ENCODE measurements at regions not wholly inside any gene's neighbourhood (a gene's known extent, or its start where the extent isn't known, plus 50 kb on each side); places are given as distances from the start of the nearest gene placed in this dataset.
"Not testable (repeated sequence)": the region's sequence is repeated elsewhere in the genome, so short reads cannot be mapped to it uniquely, and the experiment has no call there.

GRCh38 chr1:83485314-83486019, 513.5 kb downstream of the TTLL7 start:
- not testable (repeated sequence) for DNase-seq (ENCODE audit: low read depth in 4 of 4, low spot score in 2 of 4)

GRCh38 chr1:83481284-83481683, 517.6 kb downstream of the TTLL7 start:
- DNase-seq (ENCODE audit: low read depth in 4 of 4, low spot score in 2 of 4): not testable (repeated sequence)

- DNase-seq (ENCODE audit: low read depth in 4 of 4, low spot score in 2 of 4): not testable (repeated sequence)
Measured at GRCh38 chr1:83479591-83480239, 519.2 kb downstream of the TTLL7 start.

GRCh38 chr1:83478127-83478526, 520.8 kb downstream of the TTLL7 start:
- DNase-seq (ENCODE audit: low read depth in 4 of 4, low spot score in 2 of 4): not testable (repeated sequence)

GRCh38 chr1:83476518-83476917, 522.4 kb downstream of the TTLL7 start:
- not testable (repeated sequence) for DNase-seq (ENCODE audit: low read depth in 4 of 4, low spot score in 2 of 4)

- not testable (repeated sequence) for DNase-seq (ENCODE audit: low read depth in 4 of 4, low spot score in 2 of 4)
Measured at GRCh38 chr1:83474946-83475345, 524.0 kb downstream of the TTLL7 start.

- not testable (repeated sequence) for DNase-seq (ENCODE audit: low read depth in 4 of 4, low spot score in 2 of 4)
Measured at GRCh38 chr1:83473986-83474385, 524.9 kb downstream of the TTLL7 start.

- not testable (repeated sequence) for DNase-seq (ENCODE audit: low read depth in 4 of 4, low spot score in 2 of 4)
Measured at GRCh38 chr1:83472066-83472465, 526.9 kb downstream of the TTLL7 start.

- DNase-seq (ENCODE audit: low read depth in 4 of 4, low spot score in 2 of 4): not testable (repeated sequence)
Measured at GRCh38 chr1:83471272-83471671, 527.7 kb downstream of the TTLL7 start.

GRCh38 chr1:83468336-83468735, 530.6 kb downstream of the TTLL7 start:
- DNase-seq (ENCODE audit: low read depth in 4 of 4, low spot score in 2 of 4): not testable (repeated sequence)

- not testable (repeated sequence) for DNase-seq (ENCODE audit: low read depth in 4 of 4, low spot score in 2 of 4)
Measured at GRCh38 chr1:83457735-83458248, 541.1 kb downstream of the TTLL7 start.

- not testable (repeated sequence) for DNase-seq (ENCODE audit: low read depth in 4 of 4, low spot score in 2 of 4)
Measured at GRCh38 chr1:83457281-83457680, 541.7 kb downstream of the TTLL7 start.

- not testable (repeated sequence) for DNase-seq (ENCODE audit: low read depth in 4 of 4, low spot score in 2 of 4)
Measured at GRCh38 chr1:83455753-83456152, 543.2 kb downstream of the TTLL7 start.

- not testable (repeated sequence) for DNase-seq (ENCODE audit: low read depth in 4 of 4, low spot score in 2 of 4)
Measured at GRCh38 chr1:83445873-83446272, 553.1 kb downstream of the TTLL7 start.

- not testable (repeated sequence) for DNase-seq (ENCODE audit: low read depth in 4 of 4, low spot score in 2 of 4)
Measured at GRCh38 chr1:83442412-83442811, 556.5 kb downstream of the TTLL7 start.

- not testable (repeated sequence) for DNase-seq (ENCODE audit: low read depth in 4 of 4, low spot score in 2 of 4)
Measured at GRCh38 chr1:83440586-83440985, 558.3 kb downstream of the TTLL7 start.

- DNase-seq (ENCODE audit: low read depth in 4 of 4, low spot score in 2 of 4): not testable (repeated sequence)
Measured at GRCh38 chr1:83440021-83440420, 558.9 kb downstream of the TTLL7 start.

- not testable (repeated sequence) for DNase-seq (ENCODE audit: low read depth in 4 of 4, low spot score in 2 of 4)
Measured at GRCh38 chr1:83438316-83438715, 560.6 kb downstream of the TTLL7 start.

GRCh38 chr1:83435336-83435735, 563.6 kb downstream of the TTLL7 start:
- DNase-seq (ENCODE audit: low read depth in 4 of 4, low spot score in 2 of 4): not testable (repeated sequence)

GRCh38 chr1:83427566-83427965, 571.4 kb downstream of the TTLL7 start:
- DNase-seq (ENCODE audit: low read depth in 4 of 4, low spot score in 2 of 4): not testable (repeated sequence)

- not testable (repeated sequence) for DNase-seq (ENCODE audit: low read depth in 4 of 4, low spot score in 2 of 4)
Measured at GRCh38 chr1:83423382-83423781, 575.5 kb downstream of the TTLL7 start.

- DNase-seq (ENCODE audit: low read depth in 4 of 4, low spot score in 2 of 4): no peak
Measured at GRCh38 chr1:83418558-83418957, 580.4 kb downstream of the TTLL7 start.
